ENCODE measurements at regions not wholly inside any gene's neighbourhood (a gene's known extent, or its start where the extent isn't known, plus 50 kb on each side); places are given as distances from the start of the nearest gene placed in this dataset.

- TF ChIP-seq CTCF (IDR thresholded peaks at IDR 0.05) = no peak
- no peak for TF ChIP-seq POLR2A (IDR thresholded peaks at IDR 0.05)
These were observed 260.8 kb downstream of the AUH start for GRCh38 chr9:91100878-91101450.

Measured in esophagus squamous epithelium (tissue), 4 donors.